DMS53 treated with DMSO at 0.1 percent for 48 hours (cell line): ENCODE measurements at regions not wholly inside any gene's neighbourhood (a gene's known extent, or its start where the extent isn't known, plus 50 kb on each side); places are given as distances from the start of the nearest gene placed in this dataset.

Source experiments
- DNase-seq: peaks from one replicate; lab custom pipeline; 2025; ENCODE audit not compliant: unreplicated experiment; lab: John Stamatoyannopoulos, UW

GRCh38 chr21:21715266-21715969 is 717.2 kb downstream of the NCAM2 start:
- no peak for DNase-seq

GRCh38 chr21:21722731-21723130 is 724.5 kb downstream of the NCAM2 start:
- DNase-seq: no peak

GRCh38 chr21:21730512-21730911 is 732.3 kb downstream of the NCAM2 start:
- DNase-seq: no peak

GRCh38 chr21:21731626-21732025 is 733.4 kb downstream of the NCAM2 start:
- DNase-seq: no peak

- no peak for DNase-seq
Measured at GRCh38 chr21:21734088-21734487, 735.9 kb downstream of the NCAM2 start.

GRCh38 chr21:21737186-21737585 is 739.0 kb downstream of the NCAM2 start:
- DNase-seq: no peak

- DNase-seq: no peak
Measured at GRCh38 chr21:21740207-21740606, 742.0 kb downstream of the NCAM2 start.

- DNase-seq: no peak
Measured at GRCh38 chr21:21750124-21750825, 752.1 kb downstream of the NCAM2 start.

GRCh38 chr21:21751286-21751685 is 753.1 kb downstream of the NCAM2 start:
- no peak for DNase-seq

GRCh38 chr21:21762855-21763254 is 764.6 kb downstream of the NCAM2 start:
- no peak for DNase-seq

- DNase-seq: no peak
Measured at GRCh38 chr21:21764281-21764680, 766.1 kb downstream of the NCAM2 start.

- DNase-seq: no peak
Measured at GRCh38 chr21:21767276-21767675, 769.1 kb downstream of the NCAM2 start.

GRCh38 chr21:21788591-21788990 is 790.4 kb downstream of the NCAM2 start:
- DNase-seq: no peak

- no peak for DNase-seq
Measured at GRCh38 chr21:21801921-21802320, 803.7 kb downstream of the NCAM2 start.

- no peak for DNase-seq
Measured at GRCh38 chr21:21806711-21807597, 808.7 kb downstream of the NCAM2 start.

GRCh38 chr21:21807598-21807903 is 809.3 kb downstream of the NCAM2 start:
- no peak for DNase-seq

GRCh38 chr21:21813289-21813688 is 815.1 kb downstream of the NCAM2 start:
- no peak for DNase-seq

GRCh38 chr21:21813934-21814333 is 815.7 kb downstream of the NCAM2 start:
- no peak for DNase-seq

- DNase-seq: no peak
Measured at GRCh38 chr21:21816778-21817177, 818.6 kb downstream of the NCAM2 start.

- DNase-seq: no peak
Measured at GRCh38 chr21:21818898-21819297, 820.7 kb downstream of the NCAM2 start.

GRCh38 chr21:21828130-21828529 is 829.9 kb downstream of the NCAM2 start:
- DNase-seq: no peak

GRCh38 chr21:21831036-21831435 is 832.8 kb downstream of the NCAM2 start:
- no peak for DNase-seq
